Activated T-helper 17 cell treated with anti-CD3 and anti-CD28 coated beads, Interleukin-2, amount 50 U/mL, for 72 hours (primary cell): ENCODE measurements at regions not wholly inside any gene's neighbourhood (a gene's known extent, or its start where the extent isn't known, plus 50 kb on each side); places are given as distances from the start of the nearest gene placed in this dataset.
"Not testable (repeated sequence)": the region's sequence is repeated elsewhere in the genome, so short reads cannot be mapped to it uniquely, and the experiment has no call there.

Experiments
- ATAC-seq: fragments of 150-1000 bp; cut with Tn5 transposase; replicated peaks from 2 replicates; pipeline ENCODE4 v1.10.0; 2021; ENCODE audit warnings: mild to moderate bottlenecking, moderate library complexity
- H3K27ac Mint-ChIP-seq: one replicate; pipeline ENCODE4 v1.8.0; 2022; ENCODE audit warnings: mixed read lengths
- H3K27me3 Mint-ChIP-seq: one replicate; pipeline ENCODE4 v1.8.0; 2022; ENCODE audit warnings: mixed read lengths
- H3K36me3 Mint-ChIP-seq: one replicate; pipeline ENCODE4 v1.8.0; 2022; ENCODE audit warnings: low read depth, mild to moderate bottlenecking, mixed read lengths
- H3K4me1 Mint-ChIP-seq: one replicate; pipeline ENCODE4 v1.8.0; 2022; ENCODE audit warnings: mixed read lengths
- H3K4me3 Mint-ChIP-seq: one replicate; pipeline ENCODE4 v1.8.0; 2022; ENCODE audit warnings: mild to moderate bottlenecking, mixed read lengths
- H3K9me3 Mint-ChIP-seq: one replicate; pipeline ENCODE4 v1.8.0; 2022; ENCODE audit warnings: mixed read lengths

GRCh38 chr1:232313876-232314275 is 316.1 kb downstream of the SIPA1L2 start:
- not testable (repeated sequence) for H3K4me3 Mint-ChIP-seq, H3K27ac Mint-ChIP-seq, H3K27me3 Mint-ChIP-seq, H3K4me1 Mint-ChIP-seq, H3K36me3 Mint-ChIP-seq, ATAC-seq
- H3K9me3 Mint-ChIP-seq = peaks cover 10% of the 10 kb centered on the region

- H3K27me3 Mint-ChIP-seq = peaks cover 5% of the 10 kb centered on the region
- peaks cover 10% of the 10 kb centered on the region for H3K9me3 Mint-ChIP-seq
- H3K4me1 Mint-ChIP-seq = no peaks in the 10 kb centered on the region
- H3K4me3 Mint-ChIP-seq = no peak overlapping the region
- ATAC-seq = no peak
- no peak overlapping the region for H3K27ac Mint-ChIP-seq
- no peaks in the 10 kb centered on the region for H3K36me3 Mint-ChIP-seq
Observed at GRCh38 chr1:232310541-232310940, 319.4 kb downstream of the SIPA1L2 start.

- H3K27me3 Mint-ChIP-seq = peaks cover 7% of the 10 kb centered on the region
- no peaks in the 10 kb centered on the region for H3K36me3 Mint-ChIP-seq
- H3K9me3 Mint-ChIP-seq = peaks cover 7% of the 10 kb centered on the region
- no peak overlapping the region for H3K4me3 Mint-ChIP-seq
- H3K4me1 Mint-ChIP-seq = no peaks in the 10 kb centered on the region
- peak; percentile 16 for ATAC-seq
- no peak overlapping the region for H3K27ac Mint-ChIP-seq
Observed at GRCh38 chr1:232308616-232309015, 321.3 kb downstream of the SIPA1L2 start.

GRCh38 chr1:232307296-232308017 is 322.5 kb downstream of the SIPA1L2 start:
- H3K27ac Mint-ChIP-seq = no peak overlapping the region
- no peaks in the 10 kb centered on the region for H3K9me3 Mint-ChIP-seq
- no peaks in the 10 kb centered on the region for H3K4me1 Mint-ChIP-seq
- ATAC-seq = no peak
- H3K27me3 Mint-ChIP-seq = peaks cover 7% of the 10 kb centered on the region
- no peak overlapping the region for H3K4me3 Mint-ChIP-seq
- H3K36me3 Mint-ChIP-seq = no peaks in the 10 kb centered on the region

- H3K36me3 Mint-ChIP-seq = no peaks in the 10 kb centered on the region
- no peaks in the 10 kb centered on the region for H3K4me1 Mint-ChIP-seq
- peaks cover 7% of the 10 kb centered on the region for H3K27me3 Mint-ChIP-seq
- H3K4me3 Mint-ChIP-seq = no peak overlapping the region
- no peaks in the 10 kb centered on the region for H3K9me3 Mint-ChIP-seq
- H3K27ac Mint-ChIP-seq = no peak overlapping the region
- no peak for ATAC-seq
Observed at GRCh38 chr1:232306269-232306961, 323.5 kb downstream of the SIPA1L2 start.

GRCh38 chr1:232305050-232305449 is 324.9 kb downstream of the SIPA1L2 start:
- Mint-ChIP-seq H3K27me3 (peaks cover 7% of the 10 kb centered on the region), H3K4me3 (no peak overlapping the region), H3K9me3 (no peaks in the 10 kb centered on the region), H3K4me1 (no peaks in the 10 kb centered on the region), H3K36me3 (no peaks in the 10 kb centered on the region), H3K27ac (no peak overlapping the region)
- no peak for ATAC-seq

GRCh38 chr1:232303222-232303620 is 326.7 kb downstream of the SIPA1L2 start:
- Mint-ChIP-seq H3K36me3 (no peaks in the 10 kb centered on the region), H3K27ac (no peak overlapping the region), H3K27me3 (peaks cover 16% of the 10 kb centered on the region), H3K9me3 (no peaks in the 10 kb centered on the region), H3K4me3 (no peak overlapping the region), H3K4me1 (no peaks in the 10 kb centered on the region)
- ATAC-seq = no peak

GRCh38 chr1:232302376-232303221 is 327.3 kb downstream of the SIPA1L2 start:
- no peaks in the 10 kb centered on the region for H3K4me1 Mint-ChIP-seq
- no peak for ATAC-seq
- no peaks in the 10 kb centered on the region for H3K36me3 Mint-ChIP-seq
- peaks cover 16% of the 10 kb centered on the region for H3K27me3 Mint-ChIP-seq
- H3K4me3 Mint-ChIP-seq = no peak overlapping the region
- no peak overlapping the region for H3K27ac Mint-ChIP-seq
- H3K9me3 Mint-ChIP-seq = no peaks in the 10 kb centered on the region

- ATAC-seq = no peak
- no peaks in the 10 kb centered on the region for H3K9me3 Mint-ChIP-seq
- no peaks in the 10 kb centered on the region for H3K4me1 Mint-ChIP-seq
- H3K36me3 Mint-ChIP-seq = no peaks in the 10 kb centered on the region
- no peak overlapping the region for H3K27ac Mint-ChIP-seq
- peaks cover 19% of the 10 kb centered on the region for H3K27me3 Mint-ChIP-seq
- H3K4me3 Mint-ChIP-seq = no peak overlapping the region
Observed at GRCh38 chr1:232301246-232301645, 328.7 kb downstream of the SIPA1L2 start.

- Mint-ChIP-seq H3K27me3 (peaks cover 19% of the 10 kb centered on the region), H3K27ac (no peak overlapping the region), H3K36me3 (no peaks in the 10 kb centered on the region), H3K9me3 (no peaks in the 10 kb centered on the region), H3K4me3 (no peak overlapping the region), H3K4me1 (no peaks in the 10 kb centered on the region)
- ATAC-seq = no peak
Observed at GRCh38 chr1:232300466-232300865, 329.5 kb downstream of the SIPA1L2 start.

- no peak overlapping the region for H3K4me3 Mint-ChIP-seq
- H3K27ac Mint-ChIP-seq = no peak overlapping the region
- H3K9me3 Mint-ChIP-seq = no peaks in the 10 kb centered on the region
- H3K27me3 Mint-ChIP-seq = peaks cover 17% of the 10 kb centered on the region
- no peaks in the 10 kb centered on the region for H3K36me3 Mint-ChIP-seq
- H3K4me1 Mint-ChIP-seq = no peaks in the 10 kb centered on the region
- ATAC-seq = no peak
Observed at GRCh38 chr1:232296461-232296860, 333.5 kb downstream of the SIPA1L2 start.

- Mint-ChIP-seq H3K36me3 (no peaks in the 10 kb centered on the region), H3K27ac (no peak overlapping the region), H3K9me3 (no peaks in the 10 kb centered on the region), H3K27me3 (peaks cover 7% of the 10 kb centered on the region), H3K4me3 (no peak overlapping the region), H3K4me1 (no peaks in the 10 kb centered on the region)
- no peak for ATAC-seq
Observed at GRCh38 chr1:232293361-232293760, 336.6 kb downstream of the SIPA1L2 start.

- no peak for ATAC-seq
- no peaks in the 10 kb centered on the region for H3K4me1 Mint-ChIP-seq
- peaks cover 6% of the 10 kb centered on the region for H3K27me3 Mint-ChIP-seq
Observed at GRCh38 chr1:232292818-232293217, 337.1 kb downstream of the SIPA1L2 start.

GRCh38 chr1:232292239-232292638 is 337.7 kb downstream of the SIPA1L2 start:
- H3K4me1 Mint-ChIP-seq = no peaks in the 10 kb centered on the region
- H3K27me3 Mint-ChIP-seq = peaks cover 4% of the 10 kb centered on the region
- no peaks in the 10 kb centered on the region for H3K9me3 Mint-ChIP-seq
- H3K27ac Mint-ChIP-seq = no peak overlapping the region
- H3K4me3 Mint-ChIP-seq = no peak overlapping the region
- no peaks in the 10 kb centered on the region for H3K36me3 Mint-ChIP-seq
- ATAC-seq = no peak

More at GRCh38 chr1:232292818-232293217, 337.1 kb downstream of the SIPA1L2 start:
- Mint-ChIP-seq H3K9me3 (no peaks in the 10 kb centered on the region), H3K36me3 (no peaks in the 10 kb centered on the region), H3K4me3 (no peak overlapping the region), H3K27ac (no peak overlapping the region)
